ENCODE measurements at regions not wholly inside any gene's neighbourhood (a gene's known extent, or its start where the extent isn't known, plus 50 kb on each side); places are given as distances from the start of the nearest gene placed in this dataset.
"Not testable (repeated sequence)": the region's sequence is repeated elsewhere in the genome, so short reads cannot be mapped to it uniquely, and the experiment has no call there.

- H3K27ac ChIP-seq = no peak overlapping the region
- DNase-seq (ENCODE audit: low spot score) = no peak
- no peak for TF ChIP-seq CTCF (conservative IDR thresholded peaks at IDR 0.05; ENCODE audit: low read depth)
- POLR2A ChIA-PET (ENCODE audit: low non-redundant PET) = no interaction called here
- CTCF ChIA-PET = no interaction called here
These were observed 157.8 kb upstream of the PKP2 start for GRCh38 chr12:33054371-33054770.

GRCh38 chr12:33052141-33053051, 155.8 kb upstream of the PKP2 start:
- H3K27ac ChIP-seq = no peak overlapping the region
- DNase-seq (ENCODE audit: low spot score) = no peak
- ChIA-PET POLR2A (ENCODE audit: low non-redundant PET) (no interaction called here), CTCF (no interaction called here)
- no peak for TF ChIP-seq CTCF (conservative IDR thresholded peaks at IDR 0.05; ENCODE audit: low read depth)

- CTCF ChIA-PET = interaction anchor here (0.8 kb wide), 1 partner anchor 244 kb away, joined by 3 read pairs; no protein-coding TSS in a partner anchor
- POLR2A ChIA-PET (ENCODE audit: low non-redundant PET) = no interaction called here
These were observed 151.1 kb upstream of the PKP2 start for GRCh38 chr12:33047666-33048065.

GRCh38 chr12:33044447-33044846, 147.9 kb upstream of the PKP2 start:
- ChIA-PET POLR2A (ENCODE audit: low non-redundant PET) (no interaction called here), CTCF (interaction anchor here (0.7 kb wide), 1 partner anchor 12 kb away, joined by 3 read pairs; no protein-coding TSS in a partner anchor)
- no peak for TF ChIP-seq CTCF (conservative IDR thresholded peaks at IDR 0.05; ENCODE audit: low read depth)

More at GRCh38 chr12:33047666-33048065, 151.1 kb upstream of the PKP2 start:
- DNase-seq (ENCODE audit: low spot score) = no peak
- no peak for TF ChIP-seq CTCF (conservative IDR thresholded peaks at IDR 0.05; ENCODE audit: low read depth)
- no peak overlapping the region for H3K27ac ChIP-seq

GRCh38 chr12:33041562-33041961, 145.0 kb upstream of the PKP2 start:
- CTCF ChIA-PET = no interaction called here

More at GRCh38 chr12:33044447-33044846, 147.9 kb upstream of the PKP2 start:
- no peak overlapping the region for H3K27ac ChIP-seq
- no peak for DNase-seq (ENCODE audit: low spot score)

GRCh38 chr12:33033999-33034398, 137.4 kb upstream of the PKP2 start:
- DNase-seq (ENCODE audit: low spot score); H3K27ac ChIP-seq; POLR2A ChIA-PET (ENCODE audit: low non-redundant PET): not testable (repeated sequence)
- CTCF ChIA-PET = interaction anchor here (0.6 kb wide), 1 partner anchor 413 kb away, joined by 3 read pairs; no protein-coding TSS in a partner anchor

More at GRCh38 chr12:33041562-33041961, 145.0 kb upstream of the PKP2 start:
- no peak for DNase-seq (ENCODE audit: low spot score)
- H3K27ac ChIP-seq = no peak overlapping the region
- POLR2A ChIA-PET (ENCODE audit: low non-redundant PET) = no interaction called here
- TF ChIP-seq CTCF (conservative IDR thresholded peaks at IDR 0.05; ENCODE audit: low read depth) = no peak

GRCh38 chr12:33026791-33027190, 130.2 kb upstream of the PKP2 start:
- DNase-seq (ENCODE audit: low spot score) = no peak
- ChIA-PET CTCF (no interaction called here), POLR2A (ENCODE audit: low non-redundant PET) (no interaction called here)
- H3K27ac ChIP-seq = no peak overlapping the region
- no peak for TF ChIP-seq CTCF (conservative IDR thresholded peaks at IDR 0.05; ENCODE audit: low read depth)

GRCh38 chr12:33022724-33023123, 126.1 kb upstream of the PKP2 start:
- H3K27ac ChIP-seq; DNase-seq (ENCODE audit: low spot score); POLR2A ChIA-PET (ENCODE audit: low non-redundant PET); CTCF ChIA-PET: not testable (repeated sequence)

- DNase-seq (ENCODE audit: low spot score); CTCF ChIA-PET; POLR2A ChIA-PET (ENCODE audit: low non-redundant PET); H3K27ac ChIP-seq: not testable (repeated sequence)
These were observed 120.5 kb upstream of the PKP2 start for GRCh38 chr12:33017029-33017428.

Measured in RWPE1 (cell line).